ENCODE measurements at regions not wholly inside any gene's neighbourhood (a gene's known extent, or its start where the extent isn't known, plus 50 kb on each side); places are given as distances from the start of the nearest gene placed in this dataset.

GRCh38 chr6:27667657-27668441, 194.9 kb upstream of the ZNF184 start (continued):
- no peak for TF ChIP-seq IRF9 (CRISPR knock-in tag; IDR thresholded peaks at IDR 0.05; ENCODE audit: borderline replicate concordance)
- TF ChIP-seq SP4 (CRISPR knock-in tag; IDR thresholded peaks at IDR 0.05) = peak; percentile 4; the same call in 1 of the 2 replicates
- 0 out of 2 replicates have a peak, but pooled peaks have one; percentile 10 for TF ChIP-seq DR1 (CRISPR knock-in tag; IDR thresholded peaks at IDR 0.05)
- no peak for TF ChIP-seq SP140L (CRISPR knock-in tag; IDR thresholded peaks at IDR 0.05; ENCODE audit: borderline replicate concordance)
- TF ChIP-seq NFIC (IDR thresholded peaks at IDR 0.05; ENCODE audit: low read length) = no peak
- no peak for TF ChIP-seq ADNP (CRISPR knock-in tag; IDR thresholded peaks at IDR 0.05)
- no peak for TF ChIP-seq TRIM24 (CRISPR knock-in tag; IDR thresholded peaks at IDR 0.05)
- 0 out of 2 replicates have a peak, but pooled peaks have one; percentile 14 for TF ChIP-seq ZKSCAN8 (CRISPR knock-in tag; IDR thresholded peaks at IDR 0.05; ENCODE audit: borderline replicate concordance)
- no peak for TF ChIP-seq ZNF629 (CRISPR knock-in tag; conservative IDR thresholded peaks at IDR 0.05)
- no peak for TF ChIP-seq KLF6 (CRISPR knock-in tag; IDR thresholded peaks at IDR 0.05)
- 0 out of 2 replicates have a peak, but pooled peaks have one; percentile 48 for TF ChIP-seq ZNF564 (CRISPR knock-in tag; IDR thresholded peaks at IDR 0.05)
- TF ChIP-seq HOXD1 (CRISPR knock-in tag; IDR thresholded peaks at IDR 0.05) = no peak
- TF ChIP-seq KDM3A (CRISPR knock-in tag; IDR thresholded peaks at IDR 0.05; ENCODE audit: low read depth) = no peak
- no peak for TF ChIP-seq ZFY (CRISPR knock-in tag; IDR thresholded peaks at IDR 0.05)
- TF ChIP-seq DMAP1 (CRISPR knock-in tag; IDR thresholded peaks at IDR 0.05) = no peak
- 0 out of 2 replicates have a peak, but pooled peaks have one; percentile 3 for TF ChIP-seq NFYC (CRISPR knock-in tag; IDR thresholded peaks at IDR 0.05)
- TF ChIP-seq KDM4B (CRISPR knock-in tag; IDR thresholded peaks at IDR 0.05) = no peak
- TF ChIP-seq PBX2 (CRISPR knock-in tag; IDR thresholded peaks at IDR 0.05) = no peak
- TF ChIP-seq HOMEZ (CRISPR knock-in tag; IDR thresholded peaks at IDR 0.05; ENCODE audit: low read depth) = no peak
- TF ChIP-seq MAZ (IDR thresholded peaks at IDR 0.05; ENCODE audit: borderline replicate concordance, low read depth, low read length) = no peak
- TF ChIP-seq MAZ (CRISPR knock-in tag; IDR thresholded peaks at IDR 0.05; ENCODE audit: low read depth) = peak; percentile 54
- TF ChIP-seq MXD4 (CRISPR knock-in tag; IDR thresholded peaks at IDR 0.05) = 0 out of 2 replicates have a peak, but pooled peaks have one; percentile 35
- TF ChIP-seq ZNF33A (CRISPR knock-in tag; IDR thresholded peaks at IDR 0.05; ENCODE audit: borderline replicate concordance) = no peak
- no peak for TF ChIP-seq ZNF644 (CRISPR knock-in tag; IDR thresholded peaks at IDR 0.05; ENCODE audit: low read depth)
- TF ChIP-seq ZNF530 (CRISPR knock-in tag; IDR thresholded peaks at IDR 0.05; ENCODE audit: low read depth) = no peak
- 0 out of 2 replicates have a peak, but pooled peaks have one; percentile 10 for TF ChIP-seq HMG20A (CRISPR knock-in tag; IDR thresholded peaks at IDR 0.05; ENCODE audit: borderline replicate concordance)
- TF ChIP-seq JDP2 (CRISPR knock-in tag; IDR thresholded peaks at IDR 0.05; ENCODE audit: borderline replicate concordance) = no peak
- no peak for TF ChIP-seq ZFP91 (CRISPR knock-in tag; IDR thresholded peaks at IDR 0.05; ENCODE audit: borderline replicate concordance)

Data from HepG2 (cell line).